Hepatocyte (in vitro differentiated cells): ENCODE measurements at regions not wholly inside any gene's neighbourhood (a gene's known extent, or its start where the extent isn't known, plus 50 kb on each side); places are given as distances from the start of the nearest gene placed in this dataset.

ENCODE experiments used
- DNase-seq: peaks from one replicate; pipeline ENCODE4 v3.0.0-alpha.2; 2016; ENCODE audit warnings: low spot score
- H2AFZ ChIP-seq: fragments of 200-600 bp; sonication (generic); 2 replicates; pipeline ENCODE4 v1.6.0; 2016; ENCODE audit warnings: antibody characterized with exemption, mild to moderate bottlenecking
- H3K27ac ChIP-seq: fragments of 200-600 bp; sonication (generic); 2 replicates; pipeline ENCODE4 v1.5.1; 2016; ENCODE audit warnings: mild to moderate bottlenecking
- H3K27me3 ChIP-seq: fragments of 200-600 bp; sonication (generic); 2 replicates; pipeline ENCODE4 v1.6.1; 2016
- H3K36me3 ChIP-seq: fragments of 200-600 bp; sonication (generic); replicated peaks from 2 replicates; pipeline ENCODE4 v1.5.1; 2016; ENCODE audit warnings: low read depth; ENCODE audit not compliant: insufficient read depth
- H3K4me1 ChIP-seq: fragments of 200-600 bp; sonication (generic); 2 replicates; pipeline ENCODE4 v1.5.1; 2016; ENCODE audit warnings: mild to moderate bottlenecking, moderate library complexity; ENCODE audit not compliant: insufficient read depth
- H3K4me2 ChIP-seq: fragments of 200-600 bp; sonication (generic); 2 replicates; pipeline ENCODE4 v1.6.0; 2016
- H3K4me3 ChIP-seq: fragments of 200-600 bp; sonication (generic); 2 replicates; pipeline ENCODE4 v1.5.1; 2016; ENCODE audit warnings: mild to moderate bottlenecking
- H3K79me2 ChIP-seq: fragments of 200-600 bp; sonication (generic); 2 replicates; pipeline ENCODE4 v1.6.0; 2017; ENCODE audit warnings: mild to moderate bottlenecking
- H3K9me2 ChIP-seq: fragments of 200-600 bp; sonication (generic); replicated peaks from 2 replicates; pipeline ENCODE4 v1.6.0; 2017; ENCODE audit warnings: mild to moderate bottlenecking; ENCODE audit not compliant: insufficient read depth
- H3K9me3 ChIP-seq: fragments of 200-600 bp; sonication (generic); 2 replicates; pipeline ENCODE4 v1.5.1; 2016; ENCODE audit warnings: low read depth, mild to moderate bottlenecking
- H4K20me1 ChIP-seq: fragments of 200-600 bp; sonication (generic); 2 replicates; pipeline ENCODE4 v1.6.0; 2016; ENCODE audit warnings: mild to moderate bottlenecking; ENCODE audit not compliant: insufficient read depth, poor library complexity, severe bottlenecking
- CTCF ChIP-seq: fragments of 200-600 bp; sonication (generic); IDR thresholded peaks from 2 replicates; pipeline ENCODE4 v1.5.1; 2016; ENCODE audit warnings: antibody characterized with exemption, mild to moderate bottlenecking; ENCODE audit not compliant: poor library complexity
- EZH2 ChIP-seq: fragments of 200-600 bp; sonication (generic); IDR thresholded peaks from 2 replicates; pipeline ENCODE4 v1.6.1; 2016; ENCODE audit warnings: antibody characterized with exemption, mild to moderate bottlenecking, borderline replicate concordance
- EZH2phosphoT487 ChIP-seq: fragments of 200-600 bp; sonication (generic); IDR thresholded peaks from one replicate; pipeline ENCODE4 v1.6.1; 2018; ENCODE audit warnings: antibody characterized with exemption, mild to moderate bottlenecking, low read depth, moderate library complexity; ENCODE audit not compliant: unreplicated experiment, severe bottlenecking
- WGBS: methylation state at CpG from one replicate; pipeline ENCODE4 v1.1.6; 2016; ENCODE audit warnings: low lambda C conversion rate; ENCODE audit errors: missing lambda C conversion rate; 5-methylcytosine and 5-hydroxymethylcytosine counted together

GRCh38 chr5:2902186-2902585 is 150.7 kb upstream of the IRX2 start:
- Histone ChIP-seq H3K4me3 (no peak overlapping the region), H3K9me2 (no peaks in the 10 kb centered on the region), H3K9me3 (no peaks in the 10 kb centered on the region), H4K20me1 (no peaks in the 10 kb centered on the region), H3K27me3 (no peaks in the 10 kb centered on the region), H3K4me1 (no peaks in the 10 kb centered on the region), H3K4me2 (no peak overlapping the region), H3K27ac (no peak overlapping the region), H3K79me2 (no peaks in the 10 kb centered on the region), H2AFZ (no peak overlapping the region), H3K36me3 (no peaks in the 10 kb centered on the region)
- no peak for TF ChIP-seq EZH2phosphoT487
- TF ChIP-seq EZH2, result no peak
- TF ChIP-seq CTCF, result no peak
- WGBS, result 91% methylated on average over 5 of the region's 5 CpGs
- DNase-seq, result no peak

DNA sequence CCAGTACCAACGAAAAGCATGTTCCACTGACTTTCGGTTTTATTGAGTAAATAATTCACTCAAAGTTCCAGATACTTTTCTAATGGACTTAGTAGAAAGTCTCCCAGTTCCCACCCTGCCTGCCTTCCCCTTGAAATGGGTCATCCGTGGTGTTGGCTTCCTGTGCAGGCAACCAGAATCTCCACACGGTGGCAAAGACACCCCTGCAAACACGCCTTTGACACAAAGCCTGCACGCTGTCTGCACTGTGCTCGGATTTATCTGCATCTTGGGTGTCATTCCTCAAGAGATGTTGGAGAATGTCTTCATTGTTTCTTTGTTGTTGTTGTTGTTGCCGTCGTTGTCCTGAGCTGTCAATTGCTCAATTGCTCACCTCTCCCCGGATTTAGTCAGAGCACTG is 150.0 kb upstream of the IRX2 start:
- Histone ChIP-seq H3K4me2 (no peak overlapping the region), H3K9me3 (no peaks in the 10 kb centered on the region), H4K20me1 (no peaks in the 10 kb centered on the region), H3K9me2 (no peaks in the 10 kb centered on the region), H3K36me3 (no peaks in the 10 kb centered on the region), H3K4me3 (no peak overlapping the region), H3K4me1 (no peaks in the 10 kb centered on the region), H3K27me3 (no peaks in the 10 kb centered on the region), H2AFZ (no peak overlapping the region), H3K79me2 (no peaks in the 10 kb centered on the region), H3K27ac (no peak overlapping the region)
- WGBS, result 87% methylated on average over 10 of the region's 10 CpGs
- DNase-seq, result no peak
- TF ChIP-seq EZH2 (no peak), CTCF (no peak), EZH2phosphoT487 (no peak)

- Histone ChIP-seq H4K20me1 (no peaks in the 10 kb centered on the region), H3K79me2 (no peaks in the 10 kb centered on the region), H3K4me3 (no peak overlapping the region), H3K9me3 (no peaks in the 10 kb centered on the region), H3K4me1 (no peaks in the 10 kb centered on the region), H3K36me3 (no peaks in the 10 kb centered on the region), H3K27ac (no peak overlapping the region), H2AFZ (no peak overlapping the region), H3K27me3 (no peaks in the 10 kb centered on the region), H3K4me2 (no peak overlapping the region), H3K9me2 (no peaks in the 10 kb centered on the region)
- WGBS, result 83% methylated on average over 6 of the region's 6 CpGs
- TF ChIP-seq CTCF, result no peak
- TF ChIP-seq EZH2phosphoT487, result no peak
- TF ChIP-seq EZH2, result no peak
- no peak for DNase-seq
Measured at GRCh38 chr5:2901096-2901495, 149.6 kb upstream of the IRX2 start.

- no peaks in the 10 kb centered on the region for H3K4me1 ChIP-seq
- TF ChIP-seq EZH2 (no peak), CTCF (no peak), EZH2phosphoT487 (no peak)
- H3K9me3 ChIP-seq, result no peaks in the 10 kb centered on the region
- no peaks in the 10 kb centered on the region for H3K27me3 ChIP-seq
- no peak overlapping the region for H3K4me3 ChIP-seq
- no peak overlapping the region for H3K4me2 ChIP-seq
- no peaks in the 10 kb centered on the region for H3K9me2 ChIP-seq
- no peaks in the 10 kb centered on the region for H3K79me2 ChIP-seq
- H3K27ac ChIP-seq, result no peak overlapping the region
- no peak overlapping the region for H2AFZ ChIP-seq
- DNase-seq, result no peak
- H3K36me3 ChIP-seq, result no peaks in the 10 kb centered on the region
- no peaks in the 10 kb centered on the region for H4K20me1 ChIP-seq
Measured at GRCh38 chr5:2900360-2900759, 148.9 kb upstream of the IRX2 start.
